ENCODE measurements at regions not wholly inside any gene's neighbourhood (a gene's known extent, or its start where the extent isn't known, plus 50 kb on each side); places are given as distances from the start of the nearest gene placed in this dataset.

- dilution Hi-C loops (cut with HindIII; ENCODE audit: low sequenced_read_pairs, unreplicated experiment) (no loop called here), intact Hi-C loops (cut with micrococcal nuclease) (no loop called here), in situ Hi-C loops (cut with MboI; ENCODE audit: low sequenced_read_pairs) (no loop called here)
- no peak overlapping the region for H3K14ac ChIP-seq (replicated peaks; ENCODE audit: low read depth, low read length)
- no peak overlapping the region for H2BK120ac ChIP-seq (ENCODE audit: low read depth, low read length)
- H3K27ac ChIP-seq (ENCODE audit: insufficient read depth, low read length) = no peak overlapping the region
- H4K5ac ChIP-seq (ENCODE audit: low read depth, low read length) = no peak overlapping the region
- TF ChIP-seq MAFK (IDR thresholded peaks at IDR 0.05; ENCODE audit: low read depth, low read length) = peak; percentile 66
- TF ChIP-seq NFE2L2 (IDR thresholded peaks at IDR 0.05; ENCODE audit: low read depth, low read length) = no peak
- no peak overlapping the region for H3K4ac ChIP-seq (ENCODE audit: low read depth, low read length)
- no peak overlapping the region for H3K9ac ChIP-seq (ENCODE audit: low read depth, low read length)
- H3K9me1 ChIP-seq (ENCODE audit: insufficient read depth, low read length) = no peaks in the 10 kb centered on the region
- no peak overlapping the region for H2AK5ac ChIP-seq (ENCODE audit: low read depth, low read length)
- no peak for DNase-seq
- no peak overlapping the region for H2AFZ ChIP-seq (replicated peaks; ENCODE audit: low read length, poor library complexity)
- no peak overlapping the region for H4K91ac ChIP-seq (ENCODE audit: insufficient read depth, low read depth, low read length)
- H3K27me3 ChIP-seq (ENCODE audit: control insufficient read depth, insufficient read depth, low read length) = no peaks in the 10 kb centered on the region
- ChIA-PET CTCF (no interaction called here), POLR2A (ENCODE audit: unreplicated experiment) (no interaction called here)
- no peak overlapping the region for H3K23ac ChIP-seq (ENCODE audit: low read depth, low read length)
- H3K56ac ChIP-seq (ENCODE audit: extremely low read depth, insufficient read depth, low read length) = no peak overlapping the region
- no peak overlapping the region for H3K4me3 ChIP-seq (ENCODE audit: insufficient read depth, low read depth, low read length)
- no peaks in the 10 kb centered on the region for H3K4me1 ChIP-seq (ENCODE audit: control insufficient read depth, insufficient read depth, low read length)
- H2AK9ac ChIP-seq (replicated peaks; ENCODE audit: low read depth, low read length, poor library complexity) = no peak overlapping the region
- no peak overlapping the region for H4K8ac ChIP-seq (ENCODE audit: low read depth in 2 of 2, low read length in 2 of 2)
- no peaks in the 10 kb centered on the region for H3K36me3 ChIP-seq (ENCODE audit: control insufficient read depth, insufficient read depth, low read length)
- no peak for ATAC-seq (ENCODE audit: low read depth)
- no peak overlapping the region for H2BK5ac ChIP-seq (ENCODE audit: low read depth, low read length, poor library complexity, severe bottlenecking)
- H3K18ac ChIP-seq (ENCODE audit: low read depth, low read length) = no peak overlapping the region
- no CpG with 5 or more reads among the region's 1 CpG for WGBS, 2 experiments (ENCODE audit: extremely low coverage in 2 of 2, insufficient read length in 1 of 2)
- no peak overlapping the region for H2BK15ac ChIP-seq (ENCODE audit: low read depth, low read length)
- peaks cover 6% of the 10 kb centered on the region for H3K9me3 ChIP-seq (ENCODE audit: control insufficient read depth, insufficient read depth, low read length)
- H4K20me1 ChIP-seq (ENCODE audit: insufficient read depth, low read length) = no peaks in the 10 kb centered on the region
- H3K79me1 ChIP-seq (ENCODE audit: low read depth in 1 of 2, low read length in 2 of 2) = no peaks in the 10 kb centered on the region
- BruUV-seq (replicated peaks) = no TSS peak
- no peak overlapping the region for H2BK20ac ChIP-seq (ENCODE audit: low read depth, low read length)
- no peak overlapping the region for H3K4me2 ChIP-seq (ENCODE audit: low read depth, low read length)
These were observed 1168.4 kb downstream of the FSCB start for GRCh38 chr14:43338713-43339112.
